ENCODE measurements at regions not wholly inside any gene's neighbourhood (a gene's known extent, or its start where the extent isn't known, plus 50 kb on each side); places are given as distances from the start of the nearest gene placed in this dataset.

DNA sequence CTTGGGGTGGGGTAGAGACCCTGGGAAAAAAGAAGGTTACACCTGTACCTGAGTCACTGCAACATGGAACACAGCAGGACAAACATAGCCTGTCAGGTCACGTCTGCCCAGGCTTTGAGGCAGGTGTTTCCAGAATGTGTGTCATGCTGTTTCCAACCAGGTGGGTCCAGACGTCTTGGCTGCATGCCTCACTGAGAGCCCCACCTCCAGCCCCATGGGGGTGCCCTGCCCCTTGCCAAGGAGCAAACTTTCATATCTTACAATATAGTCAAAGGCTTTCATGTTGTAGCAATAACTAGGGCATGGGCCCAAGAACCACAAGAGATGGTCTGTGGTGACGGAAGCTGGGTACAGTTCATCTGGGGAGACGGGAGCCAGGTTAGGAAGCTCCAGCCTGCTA is 499.7 kb downstream of the BCL11A start:
- Histone ChIP-seq H3K4me1 (ENCODE audit: control insufficient read depth in 1 of 2, low read depth in 2 of 2) (no peaks in the 10 kb centered on the region), H3K9me3 (no peaks in the 10 kb centered on the region), H3K27ac (no peak overlapping the region), H3K4me3 (no peak overlapping the region), H3K27me3 (replicated peaks; ENCODE audit: insufficient read depth) (no peaks in the 10 kb centered on the region), H3K36me3 (no peaks in the 10 kb centered on the region)
- no peak for ATAC-seq (ENCODE audit: insufficient number of reproducible peaks, low FRiP score, low read depth)
- no peak for DNase-seq (ENCODE audit: low spot score)
- TF ChIP-seq, protein P1, sequence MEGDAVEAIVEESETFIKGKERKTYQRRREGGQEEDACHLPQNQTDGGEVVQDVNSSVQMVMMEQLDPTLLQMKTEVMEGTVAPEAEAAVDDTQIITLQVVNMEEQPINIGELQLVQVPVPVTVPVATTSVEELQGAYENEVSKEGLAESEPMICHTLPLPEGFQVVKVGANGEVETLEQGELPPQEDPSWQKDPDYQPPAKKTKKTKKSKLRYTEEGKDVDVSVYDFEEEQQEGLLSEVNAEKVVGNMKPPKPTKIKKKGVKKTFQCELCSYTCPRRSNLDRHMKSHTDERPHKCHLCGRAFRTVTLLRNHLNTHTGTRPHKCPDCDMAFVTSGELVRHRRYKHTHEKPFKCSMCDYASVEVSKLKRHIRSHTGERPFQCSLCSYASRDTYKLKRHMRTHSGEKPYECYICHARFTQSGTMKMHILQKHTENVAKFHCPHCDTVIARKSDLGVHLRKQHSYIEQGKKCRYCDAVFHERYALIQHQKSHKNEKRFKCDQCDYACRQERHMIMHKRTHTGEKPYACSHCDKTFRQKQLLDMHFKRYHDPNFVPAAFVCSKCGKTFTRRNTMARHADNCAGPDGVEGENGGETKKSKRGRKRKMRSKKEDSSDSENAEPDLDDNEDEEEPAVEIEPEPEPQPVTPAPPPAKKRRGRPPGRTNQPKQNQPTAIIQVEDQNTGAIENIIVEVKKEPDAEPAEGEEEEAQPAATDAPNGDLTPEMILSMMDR (IDR thresholded peaks at IDR 0.05): no peak

- Histone ChIP-seq H3K36me3 (no peaks in the 10 kb centered on the region), H3K4me1 (ENCODE audit: control insufficient read depth in 1 of 2, low read depth in 2 of 2) (no peaks in the 10 kb centered on the region), H3K4me3 (no peak overlapping the region), H3K27me3 (replicated peaks; ENCODE audit: insufficient read depth) (no peaks in the 10 kb centered on the region), H3K9me3 (no peaks in the 10 kb centered on the region), H3K27ac (no peak overlapping the region)
- DNase-seq (ENCODE audit: low spot score) (no peak), ATAC-seq (ENCODE audit: insufficient number of reproducible peaks, low FRiP score, low read depth) (no peak)
- TF ChIP-seq, protein P1 (IDR thresholded peaks at IDR 0.05): no peak
Observed at GRCh38 chr2:60052601-60053000, 500.9 kb downstream of the BCL11A start.

- no peaks in the 10 kb centered on the region for H3K36me3 ChIP-seq
- TF ChIP-seq, protein P1 (IDR thresholded peaks at IDR 0.05): no peak
- ATAC-seq (ENCODE audit: insufficient number of reproducible peaks, low FRiP score, low read depth): no peak
Observed at GRCh38 chr2:60051991-60052390, 501.5 kb downstream of the BCL11A start.

GRCh38 chr2:60047944-60048525 is 505.4 kb downstream of the BCL11A start:
- no peaks in the 10 kb centered on the region for H3K27me3 ChIP-seq (replicated peaks; ENCODE audit: insufficient read depth)
- TF ChIP-seq, protein P1 (IDR thresholded peaks at IDR 0.05): no peak
- ATAC-seq (ENCODE audit: insufficient number of reproducible peaks, low FRiP score, low read depth) (no peak), DNase-seq (ENCODE audit: low spot score) (no peak)
- H3K4me1 ChIP-seq (ENCODE audit: control insufficient read depth in 1 of 2, low read depth in 2 of 2): no peaks in the 10 kb centered on the region
- H3K9me3 ChIP-seq: no peaks in the 10 kb centered on the region
- H3K36me3 ChIP-seq: no peaks in the 10 kb centered on the region
- H3K4me3 ChIP-seq: no peak overlapping the region
- H3K27ac ChIP-seq: no peak overlapping the region

More at GRCh38 chr2:60051991-60052390, 501.5 kb downstream of the BCL11A start:
- Histone ChIP-seq H3K9me3 (no peaks in the 10 kb centered on the region), H3K27ac (no peak overlapping the region), H3K27me3 (replicated peaks; ENCODE audit: insufficient read depth) (no peaks in the 10 kb centered on the region), H3K4me1 (ENCODE audit: control insufficient read depth in 1 of 2, low read depth in 2 of 2) (no peaks in the 10 kb centered on the region), H3K4me3 (no peak overlapping the region)
- no peak for DNase-seq (ENCODE audit: low spot score)

- ATAC-seq (ENCODE audit: insufficient number of reproducible peaks, low FRiP score, low read depth) (no peak), DNase-seq (ENCODE audit: low spot score) (no peak)
- no peaks in the 10 kb centered on the region for H3K9me3 ChIP-seq
- TF ChIP-seq, protein P1 (IDR thresholded peaks at IDR 0.05): no peak
- H3K27me3 ChIP-seq (replicated peaks; ENCODE audit: insufficient read depth): no peaks in the 10 kb centered on the region
- H3K4me1 ChIP-seq (ENCODE audit: control insufficient read depth in 1 of 2, low read depth in 2 of 2): no peaks in the 10 kb centered on the region
- no peak overlapping the region for H3K27ac ChIP-seq
- H3K36me3 ChIP-seq: no peaks in the 10 kb centered on the region
- no peak overlapping the region for H3K4me3 ChIP-seq
Observed at GRCh38 chr2:60047347-60047746, 506.1 kb downstream of the BCL11A start.
